Osteocyte (in vitro differentiated cells): ENCODE measurements at regions not wholly inside any gene's neighbourhood (a gene's known extent, or its start where the extent isn't known, plus 50 kb on each side); places are given as distances from the start of the nearest gene placed in this dataset.

Source experiments
- DNase-seq: peaks from one replicate; pipeline ENCODE4 v3.0.0; 2021; ENCODE audit warnings: mixed read lengths; ENCODE audit not compliant: unreplicated experiment; ENCODE audit errors: extremely low spot score
- H3K27ac Mint-ChIP-seq: one replicate; pipeline ENCODE4 v1.8.0; 2021; ENCODE audit warnings: mild to moderate bottlenecking, mixed read lengths; ENCODE audit not compliant: unreplicated experiment
- H3K27me3 Mint-ChIP-seq: one replicate; pipeline ENCODE4 v1.8.0; 2021; ENCODE audit warnings: mixed read lengths; ENCODE audit not compliant: unreplicated experiment
- H3K36me3 Mint-ChIP-seq: one replicate; pipeline ENCODE4 v1.8.0; 2021; ENCODE audit warnings: mixed read lengths; ENCODE audit not compliant: unreplicated experiment
- H3K4me1 Mint-ChIP-seq: one replicate; pipeline ENCODE4 v1.8.0; 2021; ENCODE audit warnings: mixed read lengths; ENCODE audit not compliant: unreplicated experiment
- H3K4me3 Mint-ChIP-seq: one replicate; pipeline ENCODE4 v1.8.0; 2021; ENCODE audit warnings: mild to moderate bottlenecking, moderate library complexity, mixed read lengths; ENCODE audit not compliant: unreplicated experiment
- H3K9me3 Mint-ChIP-seq: one replicate; pipeline ENCODE4 v1.8.0; 2021; ENCODE audit warnings: mixed read lengths; ENCODE audit not compliant: unreplicated experiment
- TF ChIP-seq, protein P1 (sequence below): fragments of 200-600 bp; sonication (generic); IDR thresholded peaks from 2 replicates; pipeline ENCODE4 v1.5.0; 2021; ENCODE audit warnings: antibody characterized with exemption, mild to moderate bottlenecking, moderate library complexity

GRCh38 chr16:66006485-66006884 lies 360.0 kb upstream of the CDH5 start:
- Mint-ChIP-seq H3K36me3 (no peaks in the 10 kb centered on the region), H3K27ac (no peak overlapping the region)

GRCh38 chr16:66004699-66005098 lies 361.8 kb upstream of the CDH5 start:
- H3K27ac Mint-ChIP-seq = no peak overlapping the region
- peaks cover 5% of the 10 kb centered on the region for H3K27me3 Mint-ChIP-seq
- DNase-seq = no peak
- H3K4me1 Mint-ChIP-seq = peaks cover 28% of the 10 kb centered on the region
- H3K36me3 Mint-ChIP-seq = no peaks in the 10 kb centered on the region
- H3K9me3 Mint-ChIP-seq = no peaks in the 10 kb centered on the region
- TF ChIP-seq, protein P1, sequence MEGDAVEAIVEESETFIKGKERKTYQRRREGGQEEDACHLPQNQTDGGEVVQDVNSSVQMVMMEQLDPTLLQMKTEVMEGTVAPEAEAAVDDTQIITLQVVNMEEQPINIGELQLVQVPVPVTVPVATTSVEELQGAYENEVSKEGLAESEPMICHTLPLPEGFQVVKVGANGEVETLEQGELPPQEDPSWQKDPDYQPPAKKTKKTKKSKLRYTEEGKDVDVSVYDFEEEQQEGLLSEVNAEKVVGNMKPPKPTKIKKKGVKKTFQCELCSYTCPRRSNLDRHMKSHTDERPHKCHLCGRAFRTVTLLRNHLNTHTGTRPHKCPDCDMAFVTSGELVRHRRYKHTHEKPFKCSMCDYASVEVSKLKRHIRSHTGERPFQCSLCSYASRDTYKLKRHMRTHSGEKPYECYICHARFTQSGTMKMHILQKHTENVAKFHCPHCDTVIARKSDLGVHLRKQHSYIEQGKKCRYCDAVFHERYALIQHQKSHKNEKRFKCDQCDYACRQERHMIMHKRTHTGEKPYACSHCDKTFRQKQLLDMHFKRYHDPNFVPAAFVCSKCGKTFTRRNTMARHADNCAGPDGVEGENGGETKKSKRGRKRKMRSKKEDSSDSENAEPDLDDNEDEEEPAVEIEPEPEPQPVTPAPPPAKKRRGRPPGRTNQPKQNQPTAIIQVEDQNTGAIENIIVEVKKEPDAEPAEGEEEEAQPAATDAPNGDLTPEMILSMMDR = no peak
- no peak overlapping the region for H3K4me3 Mint-ChIP-seq

More at GRCh38 chr16:66006485-66006884, 360.0 kb upstream of the CDH5 start:
- Mint-ChIP-seq H3K27me3 (no peaks in the 10 kb centered on the region), H3K9me3 (no peaks in the 10 kb centered on the region), H3K4me3 (no peak overlapping the region), H3K4me1 (peaks cover 28% of the 10 kb centered on the region)
- DNase-seq = no peak
- TF ChIP-seq, protein P1 = no peak

DNA sequence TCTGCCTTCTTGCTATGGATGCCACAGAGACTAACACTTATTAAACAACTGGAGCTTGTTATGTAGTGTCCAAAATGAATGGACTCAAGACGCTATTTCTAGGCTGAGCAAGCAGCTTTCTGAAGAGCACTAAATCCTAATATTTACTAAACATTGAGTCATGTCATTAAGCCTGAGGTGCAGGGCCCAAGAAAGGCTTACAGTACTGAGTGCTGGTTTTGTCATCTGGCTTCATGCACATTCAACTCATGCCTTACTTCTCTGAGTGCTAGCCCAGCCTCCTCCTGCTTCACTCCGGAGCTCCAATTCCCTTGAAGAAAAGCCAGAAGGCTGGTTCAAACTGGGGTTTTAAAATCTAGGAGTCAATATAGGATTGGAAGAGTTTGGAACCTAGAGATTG lies 363.3 kb upstream of the CDH5 start:
- Mint-ChIP-seq H3K9me3 (no peaks in the 10 kb centered on the region), H3K4me3 (no peak overlapping the region), H3K36me3 (no peaks in the 10 kb centered on the region), H3K27me3 (peaks cover 5% of the 10 kb centered on the region), H3K4me1 (peaks cover 28% of the 10 kb centered on the region), H3K27ac (no peak overlapping the region)
- no peak for DNase-seq
- TF ChIP-seq, protein P1 = no peak

DNA sequence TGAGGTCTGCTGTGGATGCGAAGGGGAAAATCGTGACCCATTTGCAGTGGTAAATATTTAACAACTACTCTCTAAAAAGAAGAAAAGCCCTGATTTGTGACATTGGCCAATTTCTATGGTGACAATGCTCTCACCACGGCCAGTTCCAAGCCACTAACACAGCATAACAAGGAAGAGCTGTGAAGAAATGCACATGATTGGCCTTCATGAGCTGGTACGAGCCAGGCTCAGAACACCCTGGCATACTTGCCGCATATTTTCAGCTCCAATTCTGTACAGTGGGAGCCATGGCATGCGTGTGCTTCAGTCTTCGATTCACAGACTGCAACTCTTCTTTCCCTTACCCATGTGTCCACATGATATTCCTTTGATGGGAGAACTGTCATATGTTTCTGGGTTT lies 363.9 kb upstream of the CDH5 start:
- no peak overlapping the region for H3K27ac Mint-ChIP-seq
- TF ChIP-seq, protein P1 = no peak

GRCh38 chr16:66001432-66001831 lies 365.1 kb upstream of the CDH5 start:
- Mint-ChIP-seq H3K36me3 (no peaks in the 10 kb centered on the region), H3K4me3 (no peak overlapping the region), H3K27me3 (peaks cover 5% of the 10 kb centered on the region), H3K9me3 (no peaks in the 10 kb centered on the region), H3K27ac (no peak overlapping the region), H3K4me1 (peaks cover 11% of the 10 kb centered on the region)
- DNase-seq = no peak
- TF ChIP-seq, protein P1 = no peak

More for the DNA sequence above, 363.9 kb upstream of the CDH5 start:
- H3K27me3 Mint-ChIP-seq = peaks cover 5% of the 10 kb centered on the region
- no peaks in the 10 kb centered on the region for H3K36me3 Mint-ChIP-seq
- no peak overlapping the region for H3K4me3 Mint-ChIP-seq
- DNase-seq = no peak
- H3K4me1 Mint-ChIP-seq = peaks cover 22% of the 10 kb centered on the region
- H3K9me3 Mint-ChIP-seq = no peaks in the 10 kb centered on the region
